AG04449 (cell line): ENCODE measurements at regions not wholly inside any gene's neighbourhood (a gene's known extent, or its start where the extent isn't known, plus 50 kb on each side); places are given as distances from the start of the nearest gene placed in this dataset.

Experiments
- CTCF ChIA-PET: fragments of 350-600 bp; formaldehyde crosslinking; extraction: SDS; loops from one replicate; lab custom pipeline; 2021; ENCODE audit warnings: antibody characterized with exemption; lab: Yijun Ruan, JAX
- POLR2A ChIA-PET: fragments of 400-600, 350-600 bp; formaldehyde crosslinking; extraction: SDS; loops from one replicate; lab custom pipeline; 2020; ENCODE audit warnings: antibody characterized with exemption, inconsistent platforms; lab: Yijun Ruan, JAX
- DNase-seq: peaks from one replicate; pipeline ENCODE4 v3.0.0-alpha.2; 2010; ENCODE audit warnings: low read depth, low spot score
- H3K4me3 ChIP-seq: 2 replicates; pipeline ENCODE4 v1.5.1; 2011; ENCODE audit warnings: low read depth, mild to moderate bottlenecking, control low read depth, low read length
- TF ChIP-seq, protein P1 (sequence below): IDR thresholded peaks from one replicate; pipeline ENCODE4 v1.5.1; 2011; ENCODE audit warnings: mild to moderate bottlenecking, moderate library complexity, low read length, control low read depth, inconsistent platforms; ENCODE audit not compliant: insufficient read depth; ENCODE audit errors: missing control alignments

DNA sequence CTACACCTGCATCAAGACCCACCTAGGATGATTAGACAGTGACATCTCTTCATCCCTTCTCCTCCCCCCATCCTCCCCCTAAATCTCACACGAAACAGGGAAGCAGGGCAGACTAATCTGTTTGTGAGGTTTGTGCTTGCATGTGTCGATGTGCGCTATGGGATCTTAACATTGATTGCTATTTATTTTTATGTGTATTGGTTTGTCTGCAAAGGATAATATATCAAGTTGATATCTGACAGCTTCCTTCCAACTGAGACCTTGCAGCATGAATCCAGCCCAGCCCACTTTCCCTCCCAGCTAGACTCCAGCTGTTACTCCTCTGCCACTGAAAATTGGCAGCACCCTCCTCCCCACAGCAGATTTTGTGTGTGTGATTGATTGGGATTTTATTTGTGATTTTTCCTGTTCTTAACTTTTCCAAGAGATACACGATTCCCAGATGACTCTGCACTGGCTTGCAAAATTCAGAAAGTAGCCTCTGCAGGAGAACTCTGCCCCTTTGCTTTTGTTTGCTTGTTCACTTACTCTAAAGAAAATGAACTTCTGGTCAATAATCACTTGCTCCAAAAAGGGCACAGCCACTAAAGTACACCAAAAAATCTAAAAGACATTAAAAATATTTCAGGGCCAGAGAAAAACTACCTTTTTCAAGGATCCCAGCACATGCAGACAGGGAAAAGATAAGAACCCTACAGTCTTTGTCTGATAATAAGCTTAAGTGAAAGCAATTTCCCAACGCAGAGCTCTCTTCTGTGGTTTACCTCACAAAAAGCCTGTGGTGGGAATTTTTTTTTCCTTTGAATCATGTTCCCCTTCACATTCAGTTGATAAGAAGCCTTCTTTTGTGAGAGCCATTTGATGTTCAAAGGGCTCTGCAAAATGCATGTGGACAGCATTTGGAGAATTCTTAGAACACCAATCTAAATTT lies 222.1 kb downstream of the RPS29 start:
- ChIA-PET POLR2A (no interaction called here), CTCF (no interaction called here)
- no peak for DNase-seq
- TF ChIP-seq, protein P1, sequence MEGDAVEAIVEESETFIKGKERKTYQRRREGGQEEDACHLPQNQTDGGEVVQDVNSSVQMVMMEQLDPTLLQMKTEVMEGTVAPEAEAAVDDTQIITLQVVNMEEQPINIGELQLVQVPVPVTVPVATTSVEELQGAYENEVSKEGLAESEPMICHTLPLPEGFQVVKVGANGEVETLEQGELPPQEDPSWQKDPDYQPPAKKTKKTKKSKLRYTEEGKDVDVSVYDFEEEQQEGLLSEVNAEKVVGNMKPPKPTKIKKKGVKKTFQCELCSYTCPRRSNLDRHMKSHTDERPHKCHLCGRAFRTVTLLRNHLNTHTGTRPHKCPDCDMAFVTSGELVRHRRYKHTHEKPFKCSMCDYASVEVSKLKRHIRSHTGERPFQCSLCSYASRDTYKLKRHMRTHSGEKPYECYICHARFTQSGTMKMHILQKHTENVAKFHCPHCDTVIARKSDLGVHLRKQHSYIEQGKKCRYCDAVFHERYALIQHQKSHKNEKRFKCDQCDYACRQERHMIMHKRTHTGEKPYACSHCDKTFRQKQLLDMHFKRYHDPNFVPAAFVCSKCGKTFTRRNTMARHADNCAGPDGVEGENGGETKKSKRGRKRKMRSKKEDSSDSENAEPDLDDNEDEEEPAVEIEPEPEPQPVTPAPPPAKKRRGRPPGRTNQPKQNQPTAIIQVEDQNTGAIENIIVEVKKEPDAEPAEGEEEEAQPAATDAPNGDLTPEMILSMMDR, result no peak
- no peak overlapping the region for H3K4me3 ChIP-seq

DNA sequence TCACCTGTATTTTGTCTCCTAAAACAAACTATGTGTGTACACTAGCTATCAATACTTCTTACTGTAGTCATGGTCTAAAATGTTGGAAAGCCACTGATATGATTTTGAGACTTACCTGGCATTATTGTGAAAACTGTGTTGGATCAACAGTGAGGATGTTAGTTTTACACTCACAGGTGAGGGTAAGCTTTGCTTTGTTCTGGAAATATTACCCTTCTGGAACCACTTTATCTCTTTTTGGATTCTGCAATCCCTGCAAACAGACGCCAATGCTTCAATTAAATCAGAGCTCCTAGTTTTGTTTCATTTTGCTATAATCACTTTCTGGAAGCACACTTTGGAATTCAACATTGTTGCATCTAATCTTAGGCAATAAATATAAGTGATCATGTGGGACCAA lies 223.3 kb downstream of the RPS29 start:
- H3K4me3 ChIP-seq, result no peak overlapping the region
- no peak for DNase-seq
- TF ChIP-seq, protein P1, result no peak
- ChIA-PET CTCF (no interaction called here), POLR2A (no interaction called here)

DNA sequence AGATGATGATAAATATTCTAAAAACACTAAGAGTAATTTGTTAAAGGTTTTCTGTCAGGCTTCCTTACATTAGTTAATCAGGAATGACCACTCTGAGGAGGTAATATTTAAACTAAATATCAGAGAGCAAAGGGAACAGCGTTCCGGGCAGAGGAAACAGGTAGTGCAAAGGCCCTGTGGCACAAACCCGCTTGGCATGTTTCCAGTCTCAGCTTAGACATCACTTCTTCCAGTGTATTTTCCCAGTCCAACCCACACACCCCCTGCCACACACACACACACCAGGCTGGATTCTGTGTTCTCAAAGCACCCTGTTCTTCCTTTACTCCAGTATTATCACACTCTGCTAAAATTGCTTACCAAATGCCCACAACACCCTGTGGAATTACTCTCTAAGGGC lies 247.1 kb downstream of the RPS29 start:
- no peak for DNase-seq
- no peak overlapping the region for H3K4me3 ChIP-seq
- ChIA-PET CTCF (no interaction called here), POLR2A (no interaction called here)
- TF ChIP-seq, protein P1, result no peak

DNA sequence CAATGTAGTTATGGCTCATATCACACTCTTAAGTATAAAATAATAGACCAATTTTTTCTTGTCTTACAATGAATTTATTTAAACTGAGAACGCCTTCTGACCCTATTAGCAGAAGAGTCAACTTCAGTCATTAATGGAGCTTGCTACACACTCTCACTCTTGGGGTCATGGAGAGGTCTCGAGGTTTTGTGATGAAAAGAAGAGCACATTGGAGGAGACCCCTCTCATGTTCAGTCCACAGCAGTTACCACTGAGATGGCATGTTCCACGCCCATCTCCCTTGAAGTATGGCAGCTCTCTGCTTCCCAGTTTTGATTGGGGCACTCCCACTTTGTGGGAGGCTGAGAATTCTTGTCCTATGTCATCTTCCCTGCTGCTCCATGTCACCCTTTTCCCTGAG lies 266.4 kb downstream of the RPS29 start:
- TF ChIP-seq, protein P1, result no peak
- H3K4me3 ChIP-seq, result no peak overlapping the region
- POLR2A ChIA-PET, result no interaction called here
- DNase-seq, result no peak
- CTCF ChIA-PET, result no interaction called here

DNA sequence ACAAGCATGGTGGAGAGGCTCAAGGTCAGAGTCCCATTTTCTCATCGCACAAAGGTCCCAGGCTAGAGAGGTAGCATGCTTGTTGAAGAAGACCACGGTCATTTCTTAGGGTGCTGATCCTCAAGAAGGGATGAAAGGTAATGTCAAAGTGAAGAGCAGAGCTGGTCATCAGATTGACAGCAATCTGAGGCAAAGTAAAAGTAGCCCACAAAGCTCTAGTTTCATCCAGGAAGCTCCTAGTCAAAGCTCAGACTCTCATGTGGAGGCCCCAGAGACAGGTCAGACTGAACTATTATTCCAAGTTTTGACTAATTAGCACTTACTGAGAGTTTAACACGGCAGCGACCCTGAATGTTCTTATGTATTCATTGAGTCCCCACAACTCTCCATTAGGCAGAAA lies 270.6 kb downstream of the RPS29 start:
- CTCF ChIA-PET, result interaction anchor here (2.0 kb wide), 1 partner anchor 10 kb away, joined by 7 read pairs; no protein-coding TSS in a partner anchor
- DNase-seq, result no peak
- POLR2A ChIA-PET, result no interaction called here
- no peak overlapping the region for H3K4me3 ChIP-seq
- TF ChIP-seq, protein P1, result no peak

DNA sequence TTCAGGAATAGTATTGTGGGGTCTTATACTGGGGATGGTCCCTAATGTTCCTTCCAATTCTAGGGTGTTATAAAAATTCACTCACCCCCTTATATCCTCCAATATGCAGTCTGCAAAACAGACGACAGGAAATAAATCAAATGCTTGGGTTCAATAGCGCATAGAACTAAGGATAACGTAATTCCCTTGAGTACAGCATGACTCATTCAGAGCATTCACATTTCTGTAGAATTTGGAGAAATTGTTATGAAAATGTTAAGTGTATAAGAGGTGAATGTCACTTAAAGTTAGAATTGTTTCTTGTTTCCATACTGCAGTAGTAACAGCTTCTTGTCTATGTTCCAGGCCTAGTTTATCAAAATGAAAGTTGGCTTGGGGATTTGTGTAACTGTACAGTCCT lies 271.4 kb downstream of the RPS29 start:
- TF ChIP-seq, protein P1, result no peak
- H3K4me3 ChIP-seq, result no peak overlapping the region
- no peak for DNase-seq
- POLR2A ChIA-PET, result no interaction called here
- CTCF ChIA-PET, result interaction anchor here (2.0 kb wide), 1 partner anchor 9 kb away, joined by 7 read pairs; no protein-coding TSS in a partner anchor
